Astrocyte (in vitro differentiated cells and primary cell): ENCODE measurements at regions not wholly inside any gene's neighbourhood (a gene's known extent, or its start where the extent isn't known, plus 50 kb on each side); places are given as distances from the start of the nearest gene placed in this dataset.

ENCODE experiments used
- CTCF ChIP-seq: IDR thresholded peaks from 2 replicates; pipeline ENCODE4 v1.5.1; 2011; ENCODE audit warnings: low read depth, mild to moderate bottlenecking, inconsistent platforms, low read length, moderate library complexity; ENCODE audit not compliant: insufficient read depth
- EZH2 ChIP-seq: IDR thresholded peaks from 2 replicates; pipeline ENCODE4 v1.6.1; 2012; ENCODE audit warnings: mild to moderate bottlenecking, low read length, inconsistent platforms; ENCODE audit not compliant: insufficient read depth

DNA sequence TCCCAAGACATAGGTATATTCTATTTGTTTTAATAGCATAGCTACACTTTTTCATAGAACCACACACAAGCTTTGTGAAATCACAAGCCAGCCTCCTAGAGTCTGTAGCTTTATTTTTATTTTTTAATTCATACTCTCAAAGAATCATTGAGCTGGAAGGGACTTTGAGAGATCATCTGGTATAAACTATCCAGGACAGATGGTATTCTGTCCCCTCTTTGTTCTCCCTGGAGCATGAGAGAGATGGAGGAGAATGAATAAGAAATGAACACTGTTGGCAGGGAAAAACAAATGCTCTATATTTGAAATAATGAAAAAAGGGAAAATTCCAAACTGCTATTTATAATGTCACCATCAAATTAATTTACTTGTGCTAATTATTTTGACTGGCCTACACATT lies 338.7 kb upstream of the IL12A start:
- TF ChIP-seq CTCF (no peak), EZH2 (no peak)
